GM12878 (cell line): ENCODE measurements at regions not wholly inside any gene's neighbourhood (a gene's known extent, or its start where the extent isn't known, plus 50 kb on each side); places are given as distances from the start of the nearest gene placed in this dataset.

Source experiments
- BACH1 ChIP-seq: fragments of 450-650 bp; IDR thresholded peaks from 2 replicates; pipeline ENCODE4 v1.6.1; 2017; ENCODE audit warnings: mild to moderate bottlenecking, borderline replicate concordance
- CTCF ChIP-seq, 3 experiments: IDR thresholded peaks in 2 of 3; conservative IDR thresholded peaks in 1 of 3; 2 replicates each; pipeline ENCODE4 v1.5.1; 2011; ENCODE audit warnings: low read depth in 3 of 3, low read length in 3 of 3, mild to moderate bottlenecking in 3 of 3, control low read depth in 2 of 3, moderate library complexity in 2 of 3, inconsistent platforms in 1 of 3, mixed read lengths in 1 of 3; ENCODE audit not compliant: control insufficient read depth in 2 of 3, insufficient read depth in 1 of 3; ENCODE audit errors: extremely low read depth in 1 of 3
- EZH2 ChIP-seq: IDR thresholded peaks from 2 replicates; pipeline ENCODE4 v1.6.1; 2012; ENCODE audit warnings: low read depth, mild to moderate bottlenecking, control low read depth, inconsistent platforms, low read length, borderline replicate concordance; ENCODE audit not compliant: control insufficient read depth
- KDM1A ChIP-seq: fragments of 200-600 bp; sonication (generic); IDR thresholded peaks from 2 replicates; pipeline ENCODE4 v1.6.1; 2016; ENCODE audit warnings: borderline replicate concordance
- NFIC ChIP-seq: IDR thresholded peaks from 2 replicates; pipeline ENCODE4 v1.6.1; 2012; ENCODE audit warnings: low read depth, mild to moderate bottlenecking, inconsistent platforms, low read length, moderate library complexity
- PAX8 ChIP-seq: fragments of 450-650 bp; IDR thresholded peaks from 2 replicates; pipeline ENCODE4 v1.6.1; 2017; ENCODE audit warnings: mild to moderate bottlenecking, moderate library complexity
- SIN3A ChIP-seq: IDR thresholded peaks from 2 replicates; pipeline ENCODE4 v1.6.1; 2012; ENCODE audit warnings: low read depth, low read length, improper control_type of control experiment
- SIX5 ChIP-seq: IDR thresholded peaks from 2 replicates; pipeline ENCODE4 v1.6.1; 2011; ENCODE audit warnings: mild to moderate bottlenecking, low read depth, low read length, moderate library complexity; ENCODE audit not compliant: severe bottlenecking
- SMC3 ChIP-seq: IDR thresholded peaks from 2 replicates; pipeline ENCODE4 v1.6.1; 2011; ENCODE audit warnings: low read length, improper control_type of control experiment, borderline replicate concordance
- SUZ12 ChIP-seq: fragments of 200-600 bp; sonication (generic); IDR thresholded peaks from one replicate; pipeline ENCODE4 v1.6.1; 2018; ENCODE audit warnings: antibody characterized with exemption, mild to moderate bottlenecking; ENCODE audit not compliant: unreplicated experiment
- TAF1 ChIP-seq: IDR thresholded peaks from 2 replicates; pipeline ENCODE4 v1.6.1; 2011; ENCODE audit warnings: mild to moderate bottlenecking, low read depth, low read length, borderline replicate concordance
- YBX1 ChIP-seq: fragments of 450-650 bp; IDR thresholded peaks from 2 replicates; pipeline ENCODE4 v1.6.1; 2016; ENCODE audit warnings: antibody characterized with exemption
- ZSCAN29 ChIP-seq: fragments of 450-650 bp; IDR thresholded peaks from 2 replicates; pipeline ENCODE4 v1.6.1; 2017; ENCODE audit warnings: mild to moderate bottlenecking, moderate library complexity

DNA sequence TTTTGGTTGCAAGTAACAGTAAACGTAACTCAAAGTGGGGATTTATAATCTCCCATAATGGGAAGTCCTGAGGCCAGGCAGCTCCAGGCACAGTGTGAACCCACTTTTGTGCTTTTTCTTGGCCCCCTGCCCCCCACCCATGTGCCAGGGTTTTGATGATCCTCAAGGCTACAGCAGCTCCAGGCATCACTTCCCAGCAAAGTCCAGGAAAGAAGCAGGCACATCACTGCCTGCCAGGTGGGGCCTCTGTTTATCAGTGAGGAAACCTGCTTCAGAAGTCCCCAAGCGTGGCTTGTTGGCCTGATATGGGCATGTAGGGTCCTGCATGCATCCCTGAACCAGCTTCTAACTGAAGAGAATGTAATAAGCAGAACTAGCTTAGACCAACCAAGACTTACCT lies 299.2 kb upstream of the SKOR2 start:
- TF ChIP-seq SIN3A (no peak), PAX8 (no peak), SMC3 (no peak), CTCF (IDR thresholded peaks at IDR 0.05 in 2 of 3, conservative IDR thresholded peaks at IDR 0.05 in 1 of 3; ENCODE audit: control insufficient read depth in 2 of 3, extremely low read depth in 1 of 3, insufficient read depth in 1 of 3, low read depth in 3 of 3, low read length in 3 of 3) (no peak), SIX5 (no peak), TAF1 (no peak), KDM1A (no peak), EZH2 (no peak), NFIC (no peak), ZSCAN29 (no peak), YBX1 (no peak), SUZ12 (no peak), BACH1 (no peak)
